K562 (cell line): ENCODE measurements at regions not wholly inside any gene's neighbourhood (a gene's known extent, or its start where the extent isn't known, plus 50 kb on each side); places are given as distances from the start of the nearest gene placed in this dataset.

Experiments
- ATAC-seq: fragments of 200-7000 bp; cut with Tn5 transposase; 3 replicates; pipeline ENCODE4 v1.9.1; 2020; ENCODE audit warnings: moderate library complexity
- BruUV-seq: library from RNA; stranded (reverse); fragments of 400-500 nt; replicated peaks from 2 replicates; lab custom pipeline; 2021; lab: Mats Ljungman, UMichigan
- CTCF ChIA-PET: fragments of 300-600 bp; formaldehyde crosslinking; extraction: SDS; loops from one replicate; lab custom pipeline; 2021; ENCODE audit warnings: low intra/inter-chr PET ratio; lab: Yijun Ruan, JAX
- POLR2A ChIA-PET: fragments of 300-600, 350-650 bp; sonication (Branson Sonifier 250); formaldehyde crosslinking; extraction: SDS; loops from one replicate; lab custom pipeline; 2021; ENCODE audit warnings: antibody characterized with exemption, inconsistent platforms; lab: Yijun Ruan, JAX
- DNase-seq, 4 experiments: peaks; one replicate each; pipeline versions ENCODE4 v3.0.0 to v3.0.0-alpha.2; 2011 to 2018; ENCODE audit warnings: low spot score in 3 of 4, mixed read lengths in 3 of 4; ENCODE audit errors: extremely low read depth in 1 of 4
- FAIRE-seq: peaks from 2 replicates; lab custom pipeline; 2011; peaks lifted over from hg19 to GRCh38; lab: Jason Lieb, UNC
- H2AFZ ChIP-seq: 2 replicates; pipeline ENCODE4 v1.6.0; 2011; ENCODE audit warnings: low read depth, low read length, control low read depth, inconsistent platforms
- H3K27ac ChIP-seq: fragments of 200-600 bp; 3 replicates; pipeline ENCODE4 v1.8.0; 2011; ENCODE audit warnings: low read depth, mild to moderate bottlenecking, control low read depth, inconsistent platforms, low read length, moderate library complexity, mixed read lengths; ENCODE audit errors: extremely low read depth
- H3K27me3 ChIP-seq, 2 experiments: fragments of 300-600 bp in 1 of 2; 2 replicates in 1 of 2; 3 replicates in 1 of 2; pipeline versions ENCODE4 v1.6.0 to v1.8.0; 2011; ENCODE audit warnings: inconsistent platforms in 2 of 2, low read length in 2 of 2, mild to moderate bottlenecking in 1 of 2, mixed read lengths in 1 of 2, moderate library complexity in 1 of 2; ENCODE audit not compliant: control insufficient read depth in 2 of 2, insufficient read depth in 2 of 2
- H3K36me3 ChIP-seq: fragments of 300-600 bp; 3 replicates; pipeline ENCODE4 v1.8.0; 2011; ENCODE audit warnings: mild to moderate bottlenecking, low read length, inconsistent platforms; ENCODE audit not compliant: control insufficient read depth, insufficient read depth
- H3K4me1 ChIP-seq, 2 experiments: fragments of 200-600 bp in 1 of 2; replicated peaks in 1 of 2; 2 replicates in 1 of 2; 3 replicates in 1 of 2; pipeline versions ENCODE4 v1.5.1 to v1.8.0; 2011; ENCODE audit warnings: inconsistent platforms in 2 of 2, low read length in 2 of 2, mild to moderate bottlenecking in 1 of 2, mixed read lengths in 1 of 2, moderate library complexity in 1 of 2; ENCODE audit not compliant: control insufficient read depth in 2 of 2, insufficient read depth in 2 of 2
- H3K4me2 ChIP-seq: 2 replicates; pipeline ENCODE4 v1.6.1; 2011; ENCODE audit warnings: low read length, control low read depth, inconsistent platforms, mixed read lengths; ENCODE audit not compliant: insufficient read depth
- H3K4me3 ChIP-seq: fragments of 200-600 bp; sonication (generic), shearing (Covaris generic); 2 replicates; pipeline ENCODE4 v1.5.1; 2016; ENCODE audit warnings: control low read depth, inconsistent platforms
- H3K79me2 ChIP-seq: fragments of 200-600 bp; 3 replicates; pipeline ENCODE4 v1.8.0; 2011; ENCODE audit warnings: low read length, inconsistent platforms; ENCODE audit not compliant: control insufficient read depth, insufficient read depth
- H3K9ac ChIP-seq, 2 experiments: 2 replicates each; pipeline versions ENCODE4 v1.6.0 to v1.6.1; 2011; ENCODE audit warnings: low read depth in 2 of 2, low read length in 2 of 2, control low read depth in 1 of 2, inconsistent platforms in 1 of 2, mild to moderate bottlenecking in 1 of 2, mixed read lengths in 1 of 2; ENCODE audit not compliant: insufficient read depth in 1 of 2
- H3K9me1 ChIP-seq: one replicate; pipeline ENCODE4 v1.6.0; 2011; ENCODE audit warnings: inconsistent platforms, mild to moderate bottlenecking, low read length, moderate library complexity; ENCODE audit not compliant: control insufficient read depth, insufficient read depth
- H3K9me3 ChIP-seq: replicated peaks from 2 replicates; pipeline ENCODE4 v1.5.1; 2011; ENCODE audit warnings: low read depth, low read length, inconsistent platforms; ENCODE audit not compliant: control insufficient read depth, insufficient read depth
- H4K20me1 ChIP-seq: replicated peaks from 2 replicates; pipeline ENCODE4 v1.6.1; 2011; ENCODE audit warnings: low read length, inconsistent platforms, mixed read lengths; ENCODE audit not compliant: control insufficient read depth, insufficient read depth
- CGGBP1 ChIP-seq: fragments of 250-450 bp; sonication (Bioruptor Pico); IDR thresholded peaks from 2 replicates; pipeline ENCODE4 v1.9.0; 2021; ENCODE audit warnings: mild to moderate bottlenecking
- DDX20 ChIP-seq: fragments of 450-650 bp; IDR thresholded peaks from 2 replicates; pipeline ENCODE4 v1.6.1; 2016; ENCODE audit warnings: missing genetic modification characterization, low read depth, mild to moderate bottlenecking, missing compliant biosample characterization, moderate library complexity
- HMGN3 ChIP-seq: IDR thresholded peaks from 2 replicates; pipeline ENCODE4 v1.6.1; 2011; ENCODE audit warnings: borderline replicate concordance, low read depth, mild to moderate bottlenecking, mixed read lengths, low read length; ENCODE audit not compliant: insufficient read length; ENCODE audit errors: extremely low read depth
- RBM15 ChIP-seq: fragments of 200-400 bp; formaldehyde crosslinking; IDR thresholded peaks from 2 replicates; pipeline ENCODE4 v1.6.1; 2018; ENCODE audit warnings: mild to moderate bottlenecking, low read length, moderate library complexity; ENCODE audit not compliant: insufficient read depth
- SRF ChIP-seq, 2 experiments: fragments of 250-450, 450-650 bp in 1 of 2; sonication (Bioruptor Pico) in 1 of 2; sonication (generic) in 1 of 2; formaldehyde crosslinking; IDR thresholded peaks; 2 replicates each; pipeline versions ENCODE4 v1.5.0 to v1.5.1; 2020 to 2022; ENCODE audit warnings: mild to moderate bottlenecking in 1 of 2, missing genetic modification reagents in 1 of 2
- SRSF1 ChIP-seq: fragments of 200-400 bp; formaldehyde crosslinking; IDR thresholded peaks from 2 replicates; pipeline ENCODE4 v1.6.1; 2017; ENCODE audit warnings: mild to moderate bottlenecking, low read depth, low read length, moderate library complexity
- TAF15 ChIP-seq: fragments of 200-400 bp; formaldehyde crosslinking; IDR thresholded peaks from 2 replicates; pipeline ENCODE4 v1.6.1; 2017; ENCODE audit warnings: mild to moderate bottlenecking, low read depth, low read length, moderate library complexity
- THAP7 ChIP-seq: fragments of 250-450 bp; sonication (Bioruptor Pico); IDR thresholded peaks from 2 replicates; pipeline ENCODE4 v1.5.0; 2021
- ZNF124 ChIP-seq: sonication (generic); formaldehyde crosslinking; IDR thresholded peaks from 2 replicates; pipeline ENCODE4 v1.8.1; 2022; ENCODE audit warnings: missing genetic modification reagents
- WGBS: fragments of 100-300 bp; shearing (Covaris generic); methylation state at CpG from one replicate; pipeline ENCODE4 v1.1.6; 2016; ENCODE audit warnings: low coverage, mixed read lengths; ENCODE audit not compliant: insufficient coverage; ENCODE audit errors: missing lambda C conversion rate; 5-methylcytosine and 5-hydroxymethylcytosine counted together
- in situ Hi-C: fragments of 300-500 bp; cut with MboI; formaldehyde crosslinking; loops from 4 replicates; pipeline ENCODE4 v1.15.0; 2018; ENCODE audit warnings: inconsistent platforms, mixed read lengths
- intact Hi-C: fragments of 100-400 bp; cut with micrococcal nuclease; formaldehyde crosslinking; loops from 2 replicates; pipeline ENCODE4 v1.14.2; 2022

GRCh38 chr5:44727100-44727499 is 81.6 kb upstream of the MRPS30 start:
- in situ Hi-C loops = no loop called here
- no peaks in the 10 kb centered on the region for H4K20me1 ChIP-seq
- ATAC-seq (no peak), FAIRE-seq (no peak), DNase-seq (no peak)
- no peak for TF ChIP-seq SRSF1
- TF ChIP-seq DDX20 (tag) = no peak
- no peak for TF ChIP-seq CGGBP1 (CRISPR knock-in tag)
- TF ChIP-seq SRF (CRISPR knock-in tag; IDR thresholded peaks at IDR 0.05) = no peak
- no peak for TF ChIP-seq TAF15
- no peak for TF ChIP-seq RBM15
- no peak for TF ChIP-seq HMGN3
- no peak for TF ChIP-seq THAP7 (CRISPR knock-in tag)
- TF ChIP-seq ZNF124 (CRISPR knock-in tag) = no peak
- no peaks in the 10 kb centered on the region for H3K9me3 ChIP-seq
- no peak overlapping the region for H3K4me2 ChIP-seq
- no peaks in the 10 kb centered on the region for H3K79me2 ChIP-seq
- no peaks in the 10 kb centered on the region for H3K9me1 ChIP-seq
- H3K27me3 ChIP-seq = no peaks in the 10 kb centered on the region
- CTCF ChIA-PET = no interaction called here
- intact Hi-C loops = no loop called here
- POLR2A ChIA-PET = no interaction called here
- H3K27ac ChIP-seq = no peak overlapping the region
- BruUV-seq = no TSS peak
- WGBS = 0% methylated on average over 1 of the region's 1 CpG
- H3K4me1 ChIP-seq = no peaks in the 10 kb centered on the region
- no peaks in the 10 kb centered on the region for H3K36me3 ChIP-seq
- no peak overlapping the region for H3K9ac ChIP-seq
- H3K4me3 ChIP-seq = no peak overlapping the region
- H2AFZ ChIP-seq = no peak overlapping the region
